Activated gamma-delta T cell treated with Interleukin-2 at 50 U/mL for 16 hours (primary cell): ENCODE measurements at regions not wholly inside any gene's neighbourhood (a gene's known extent, or its start where the extent isn't known, plus 50 kb on each side); places are given as distances from the start of the nearest gene placed in this dataset.

Experiments used
- DNase-seq: peaks from one replicate; pipeline ENCODE4 v3.0.0-alpha.2; 2020

GRCh38 chr18:78525366-78526111 lies 454.1 kb upstream of the SALL3 start:
- DNase-seq = no peak

- no peak for DNase-seq
Measured at GRCh38 chr18:78526275-78526674, 453.3 kb upstream of the SALL3 start.

DNA sequence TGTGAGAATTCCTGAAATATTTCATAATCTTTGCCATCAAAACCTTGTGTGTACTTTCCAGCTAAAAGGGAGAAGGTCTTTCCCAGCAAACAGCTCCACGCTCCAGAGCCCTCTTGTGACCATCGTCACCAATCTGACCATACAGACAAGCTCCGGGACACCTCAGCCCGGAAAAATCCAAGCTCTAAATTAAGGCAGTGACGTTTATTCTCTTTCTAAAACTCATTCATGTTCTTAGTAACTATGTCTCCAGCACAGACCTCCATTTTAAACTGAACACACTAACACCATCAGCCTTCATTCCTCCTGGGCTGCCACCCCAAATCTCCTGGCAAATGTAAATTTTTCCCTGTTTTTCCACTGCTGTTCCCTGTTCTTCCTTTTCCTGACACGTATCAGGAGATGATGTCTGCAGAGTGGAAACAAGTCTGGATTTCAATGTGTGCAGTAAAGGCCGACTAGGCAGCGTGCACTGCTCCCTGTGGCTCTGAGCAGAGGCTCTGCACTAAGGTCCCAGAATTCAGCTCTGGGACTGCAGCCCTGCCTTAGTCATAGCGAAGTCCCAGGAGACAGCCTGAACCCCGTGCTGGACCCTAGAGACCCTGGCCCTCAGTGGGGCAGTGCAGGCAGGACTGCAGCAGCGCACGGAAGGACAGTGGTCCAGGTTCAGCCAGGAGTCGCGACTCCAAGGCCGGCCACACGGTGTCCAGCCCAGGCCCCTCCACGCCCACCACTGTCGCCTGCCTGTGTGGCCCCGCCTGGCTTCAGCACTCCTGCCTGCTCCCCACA lies 452.5 kb upstream of the SALL3 start:
- DNase-seq = no peak

GRCh38 chr18:78527984-78528383 lies 451.6 kb upstream of the SALL3 start:
- DNase-seq = no peak

GRCh38 chr18:78528411-78529258 lies 451.0 kb upstream of the SALL3 start:
- DNase-seq = no peak

GRCh38 chr18:78531637-78532036 lies 448.0 kb upstream of the SALL3 start:
- DNase-seq = no peak

GRCh38 chr18:78538669-78539440 lies 440.8 kb upstream of the SALL3 start:
- DNase-seq = no peak

- no peak for DNase-seq
Measured at GRCh38 chr18:78540636-78541529, 438.7 kb upstream of the SALL3 start.

DNA sequence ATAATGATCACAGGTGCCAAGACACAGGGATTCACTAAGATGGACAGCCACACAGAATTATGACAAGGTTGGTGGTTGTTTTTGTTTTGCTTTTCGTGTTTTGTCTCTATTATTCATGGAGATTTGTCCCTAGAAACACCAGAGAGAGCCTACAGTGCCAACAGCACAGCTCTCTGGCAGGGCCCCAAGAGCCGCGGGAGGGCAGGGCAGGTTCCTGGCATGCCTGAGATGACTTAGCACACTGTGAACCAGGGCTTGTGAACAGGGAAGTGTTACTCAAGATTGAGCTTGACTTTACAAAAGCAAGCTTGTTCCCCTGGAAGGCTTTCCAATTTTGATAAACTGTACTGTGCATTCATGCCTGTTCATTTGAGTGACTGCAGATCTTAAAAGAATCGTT lies 437.4 kb upstream of the SALL3 start:
- DNase-seq = no peak

DNA sequence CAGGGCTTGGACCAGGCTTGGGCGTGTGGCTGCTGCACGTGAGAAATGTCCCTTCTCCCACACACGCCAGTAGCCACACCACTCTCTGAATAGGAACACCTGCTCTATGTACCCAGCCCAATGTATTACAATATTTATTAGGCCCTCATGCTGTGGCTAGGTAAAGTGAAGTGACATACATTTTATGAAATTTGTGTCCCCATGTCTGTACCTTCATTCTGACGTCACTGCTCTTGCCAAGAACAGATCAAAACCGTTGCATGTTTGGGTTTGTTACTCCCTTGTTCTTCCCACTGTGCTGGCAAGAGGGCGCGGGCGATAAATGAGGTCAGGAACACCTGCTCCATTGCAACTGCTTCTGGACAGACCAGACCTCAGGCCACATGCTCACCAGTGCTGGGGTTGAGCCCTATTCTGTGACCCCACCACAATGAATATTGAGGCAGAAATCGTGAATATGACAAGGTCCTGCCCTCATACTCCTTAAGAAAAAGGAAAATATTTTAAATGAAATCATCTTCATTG lies 436.4 kb upstream of the SALL3 start:
- DNase-seq = no peak

GRCh38 chr18:78546281-78546680 lies 433.3 kb upstream of the SALL3 start:
- no peak for DNase-seq

GRCh38 chr18:78547817-78548216 lies 431.8 kb upstream of the SALL3 start:
- DNase-seq = no peak

- DNase-seq = no peak
Measured at GRCh38 chr18:78548261-78549058, 431.2 kb upstream of the SALL3 start.

GRCh38 chr18:78549971-78550370 lies 429.6 kb upstream of the SALL3 start:
- no peak for DNase-seq

DNA sequence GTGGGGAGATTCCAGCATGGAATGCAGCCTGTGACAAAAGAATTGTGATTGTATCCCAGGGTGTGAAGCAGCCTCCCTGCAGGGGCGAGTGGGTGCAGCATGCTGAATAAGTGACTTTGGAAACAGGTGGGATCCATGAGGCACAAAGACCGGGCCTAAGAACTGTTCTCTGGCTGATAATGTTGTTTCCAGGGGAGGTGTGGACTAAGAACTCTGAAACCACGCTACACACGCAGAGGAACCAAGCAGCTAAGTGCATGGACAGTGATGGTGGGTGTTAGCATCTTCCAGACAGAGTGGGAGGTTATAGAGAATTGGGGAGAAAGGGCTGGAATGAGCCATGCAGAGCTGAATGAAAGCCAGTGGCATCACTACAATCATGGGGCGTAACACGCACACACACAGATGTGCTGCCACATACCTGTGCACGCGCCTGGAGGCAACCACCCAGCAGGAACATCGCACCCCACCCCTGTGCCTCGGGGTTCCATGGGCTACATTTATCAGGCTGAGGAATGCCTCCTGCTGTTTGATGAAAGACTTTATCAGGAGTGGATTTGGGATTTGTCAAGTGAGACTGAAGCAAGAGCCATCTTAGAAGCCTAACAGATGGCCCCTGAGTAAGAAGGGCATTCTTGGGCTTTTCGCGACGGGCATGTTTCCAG lies 424.5 kb upstream of the SALL3 start:
- DNase-seq = no peak

DNA sequence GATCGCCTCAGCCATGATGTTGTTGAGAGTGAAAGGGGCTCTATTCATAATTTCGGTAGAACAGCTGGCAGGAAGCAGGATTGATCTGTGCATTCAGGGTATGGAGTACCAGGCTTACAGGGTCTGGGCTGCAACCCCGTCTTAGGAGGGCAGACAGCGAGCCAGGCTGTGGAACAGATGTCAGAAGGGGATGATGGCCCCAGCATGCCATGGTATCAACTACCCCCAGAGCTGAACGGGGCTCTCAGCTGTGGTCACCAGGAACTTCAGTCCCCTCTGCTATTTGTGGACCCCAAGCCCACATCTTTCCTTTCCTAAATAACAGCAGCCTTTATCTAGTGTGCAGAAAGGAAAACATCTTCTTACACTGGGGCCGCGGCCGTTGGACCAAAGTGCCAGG lies 422.2 kb upstream of the SALL3 start:
- no peak for DNase-seq

DNA sequence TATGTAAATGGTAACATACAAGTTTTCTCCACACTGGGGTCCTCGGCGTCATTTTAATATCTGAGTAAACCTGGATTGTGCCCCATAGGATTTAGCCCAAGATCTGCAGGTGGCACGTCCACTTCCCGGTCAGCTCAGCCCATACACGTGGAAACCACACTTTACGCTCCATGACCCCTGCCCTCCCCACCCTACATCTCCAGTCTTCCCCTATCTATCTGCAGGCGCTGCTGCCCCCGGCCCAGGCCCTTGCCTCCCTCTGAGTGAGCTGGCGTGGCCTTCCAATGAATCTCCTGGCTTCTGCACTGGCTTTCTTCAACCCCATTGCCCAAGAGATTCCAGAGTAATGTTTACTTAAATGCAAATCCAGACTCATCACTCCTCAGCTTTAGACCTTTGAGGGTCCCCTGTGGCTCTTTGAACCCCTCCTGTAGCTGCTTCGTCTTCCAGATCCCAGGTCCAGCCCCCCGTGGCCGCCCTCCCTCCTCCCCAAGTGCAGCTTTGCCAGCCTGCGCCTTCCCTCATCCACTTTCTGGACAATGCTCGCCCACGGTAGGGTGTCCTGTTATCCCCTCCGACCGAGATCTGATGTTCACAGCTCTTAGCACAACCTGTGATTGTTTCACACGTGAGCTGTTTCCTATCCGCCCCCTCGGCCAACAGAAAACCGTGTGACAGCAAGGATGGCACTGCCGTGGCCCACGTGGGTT lies 421.4 kb upstream of the SALL3 start:
- DNase-seq = no peak

DNA sequence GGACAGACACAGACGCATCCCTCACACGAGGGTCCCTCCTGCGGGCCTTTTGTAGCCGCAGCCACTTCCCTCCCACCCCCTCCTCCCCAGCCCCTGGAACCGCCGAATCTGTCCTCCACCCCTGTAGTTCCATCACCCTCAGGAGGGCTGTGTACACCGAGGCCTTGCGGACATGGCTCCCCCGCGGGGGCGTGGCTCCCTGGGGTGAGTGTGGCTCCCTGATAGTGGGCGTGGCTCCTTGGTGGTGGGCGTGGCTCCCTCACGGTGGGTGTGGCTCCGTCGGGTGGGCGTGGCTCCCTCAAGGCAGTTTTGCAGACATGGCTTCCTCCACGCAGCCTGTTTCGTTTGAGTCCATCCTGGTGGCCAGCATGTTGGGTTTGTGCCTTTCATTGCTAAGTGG lies 420.7 kb upstream of the SALL3 start:
- no peak for DNase-seq

DNA sequence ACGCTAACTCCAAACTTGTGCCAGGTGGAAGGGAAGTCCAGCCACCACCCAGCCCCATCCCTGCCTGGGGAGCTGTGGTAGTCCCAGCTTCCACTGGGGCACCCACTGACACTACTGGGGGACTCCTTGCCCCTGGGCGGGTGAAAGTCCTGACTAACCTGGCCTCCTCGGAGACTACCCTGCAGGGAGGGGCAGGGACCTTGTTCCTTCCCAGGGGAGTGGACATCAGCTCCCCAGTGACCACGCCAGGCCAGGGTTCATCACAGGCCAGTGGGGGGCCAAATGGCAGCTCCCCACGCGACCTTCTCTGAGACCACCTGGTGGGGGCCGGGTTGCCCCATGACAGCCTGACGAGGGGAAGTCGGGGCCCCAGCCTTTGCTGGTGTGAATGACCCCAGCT lies 420.0 kb upstream of the SALL3 start:
- no peak for DNase-seq
